T-cell (primary cell): ENCODE measurements at regions not wholly inside any gene's neighbourhood (a gene's known extent, or its start where the extent isn't known, plus 50 kb on each side); places are given as distances from the start of the nearest gene placed in this dataset.

ENCODE experiments used
- ATAC-seq, 4 experiments: fragments of 200-7000 bp in 3 of 4; fragments of 150-1000 bp in 1 of 4; cut with Tn5 transposase; replicated peaks in 1 of 4; 1 replicate in 3 of 4; 2 replicates in 1 of 4; pipeline ENCODE4 v1.10.0; 2021; ENCODE audit warnings: moderate library complexity in 3 of 4, mild to moderate bottlenecking in 2 of 4, moderate number of reproducible peaks in 1 of 4
- CTCF ChIA-PET, 2 donors: fragments of 300-600 bp; sonication (Branson Sonifier 250); formaldehyde crosslinking; loops; one replicate each; lab custom pipeline; 2022; ENCODE audit warnings: antibody characterized with exemption in 2 of 2; lab: Charles Lee
- POLR2A ChIA-PET, 2 donors: fragments of 300-600 bp; sonication (Branson Sonifier 250); formaldehyde crosslinking; loops; one replicate each; lab custom pipeline; 2022; ENCODE audit warnings: antibody characterized with exemption in 2 of 2; lab: Charles Lee
- DNase-seq, 35 experiments: peaks; one replicate each; pipeline versions ENCODE4 v3.0.0 to v3.0.0-alpha.2; 2013 to 2023
- H3K27ac ChIP-seq: one replicate; pipeline ENCODE4 v1.5.1; 2013; ENCODE audit warnings: low read length
- H3K27me3 ChIP-seq, 2 experiments: replicated peaks in 1 of 2; 1 replicate in 1 of 2; 2 replicates in 1 of 2; pipeline versions ENCODE4 v1.6.1 to v1.7.0; 2013; ENCODE audit warnings: low read length in 1 of 2, mixed read lengths in 1 of 2; ENCODE audit not compliant: control insufficient read depth in 2 of 2, insufficient read depth in 2 of 2; ENCODE audit errors: extremely low read depth in 1 of 2
- H3K36me3 ChIP-seq, 2 donors: 1 replicate in 1 of 2; 2 replicates in 1 of 2; pipeline versions ENCODE4 v1.6.1 to v1.7.0; 2013; ENCODE audit warnings: low read length in 1 of 2; ENCODE audit not compliant: control insufficient read depth in 2 of 2, insufficient read depth in 1 of 2; ENCODE audit errors: extremely low read depth in 1 of 2
- H3K4me1 ChIP-seq, 2 experiments: 1 replicate in 1 of 2; 2 replicates in 1 of 2; pipeline versions ENCODE4 v1.6.1 to v1.7.0; 2013; ENCODE audit warnings: low read length in 2 of 2, mixed read lengths in 1 of 2; ENCODE audit not compliant: insufficient read depth in 2 of 2, control insufficient read depth in 1 of 2; ENCODE audit errors: extremely low read depth in 1 of 2
- H3K4me3 ChIP-seq, 2 donors: 1 replicate in 1 of 2; 2 replicates in 1 of 2; pipeline versions ENCODE4 v1.5.1 to v1.7.0; 2013; ENCODE audit warnings: mild to moderate bottlenecking in 2 of 2, low read length in 1 of 2, moderate library complexity in 1 of 2; ENCODE audit not compliant: control insufficient read depth in 1 of 2; ENCODE audit errors: extremely low read depth in 1 of 2
- H3K9me3 ChIP-seq: 2 replicates; pipeline ENCODE4 v1.7.0; 2013
- H3K27ac Mint-ChIP-seq, 2 donors: one replicate each; pipeline ENCODE4 v1.8.0; 2020 to 2021; ENCODE audit warnings: mild to moderate bottlenecking in 2 of 2, mixed read lengths in 2 of 2
- H3K27me3 Mint-ChIP-seq, 2 donors: one replicate each; pipeline ENCODE4 v1.8.0; 2021 to 2022; ENCODE audit warnings: mixed read lengths in 2 of 2
- H3K36me3 Mint-ChIP-seq: one replicate; pipeline ENCODE4 v1.8.0; 2021; ENCODE audit warnings: mixed read lengths
- H3K4me1 Mint-ChIP-seq, 3 donors: one replicate each; pipeline ENCODE4 v1.8.0; 2020 to 2022; ENCODE audit warnings: mixed read lengths in 3 of 3, mild to moderate bottlenecking in 1 of 3
- H3K4me3 Mint-ChIP-seq, 3 donors: one replicate each; pipeline ENCODE4 v1.8.0; 2020 to 2022; ENCODE audit warnings: mild to moderate bottlenecking in 3 of 3, mixed read lengths in 3 of 3, moderate library complexity in 3 of 3
- H3K9me3 Mint-ChIP-seq, 3 donors: one replicate each; pipeline ENCODE4 v1.8.0; 2020 to 2022; ENCODE audit warnings: mixed read lengths in 3 of 3
- WGBS: methylation state at CpG from one replicate; pipeline ENCODE4 v1.1.5; 2013; ENCODE audit warnings: missing lambda C conversion rate; ENCODE audit not compliant: insufficient coverage; 5-methylcytosine and 5-hydroxymethylcytosine counted together

- Mint-ChIP-seq H3K4me3 (no peak overlapping the region), H3K4me1 (no peaks in the 10 kb centered on the region), H3K36me3 (no peaks in the 10 kb centered on the region), H3K27ac (no peak overlapping the region), H3K27me3 (peaks cover 21 to 29% of the 10 kb centered on the region in 2 donors), H3K9me3 (no peaks in the 10 kb centered on the region)
- DNase-seq (no peak), ATAC-seq (no peak)
- no peak overlapping the region for H3K27ac ChIP-seq
- ChIA-PET POLR2A (no interaction called here), CTCF (no interaction called here)
- H3K4me3 ChIP-seq = no peak overlapping the region
- WGBS = 91% methylated on average over 6 of the region's 13 CpGs
- H3K36me3 ChIP-seq = no peaks in the 10 kb centered on the region
- H3K27me3 ChIP-seq = peaks cover 0 to 51% of the 10 kb centered on the region in 2 experiments
- no peaks in the 10 kb centered on the region for H3K4me1 ChIP-seq
- H3K9me3 ChIP-seq = no peaks in the 10 kb centered on the region
These were observed 62.6 kb upstream of the SIRPA start for GRCh38 chr20:1832634-1833033.

- Mint-ChIP-seq H3K27ac (no peak overlapping the region), H3K4me3 (no peak overlapping the region), H3K27me3 (peaks cover 20 to 27% of the 10 kb centered on the region in 2 donors), H3K4me1 (no peaks in the 10 kb centered on the region), H3K36me3 (no peaks in the 10 kb centered on the region), H3K9me3 (no peaks in the 10 kb centered on the region)
- ChIA-PET CTCF (no interaction called here), POLR2A (no interaction called here)
- Histone ChIP-seq H3K36me3 (no peaks in the 10 kb centered on the region), H3K4me1 (no peaks in the 10 kb centered on the region), H3K9me3 (no peaks in the 10 kb centered on the region), H3K27me3 (peaks cover 0 to 43% of the 10 kb centered on the region in 2 experiments), H3K4me3 (no peak overlapping the region), H3K27ac (no peak overlapping the region)
- no peak for DNase-seq
- ATAC-seq = no peak
- 69% methylated on average over 8 of the region's 8 CpGs for WGBS
These were observed 63.6 kb upstream of the SIRPA start for GRCh38 chr20:1831606-1832005.

DNA sequence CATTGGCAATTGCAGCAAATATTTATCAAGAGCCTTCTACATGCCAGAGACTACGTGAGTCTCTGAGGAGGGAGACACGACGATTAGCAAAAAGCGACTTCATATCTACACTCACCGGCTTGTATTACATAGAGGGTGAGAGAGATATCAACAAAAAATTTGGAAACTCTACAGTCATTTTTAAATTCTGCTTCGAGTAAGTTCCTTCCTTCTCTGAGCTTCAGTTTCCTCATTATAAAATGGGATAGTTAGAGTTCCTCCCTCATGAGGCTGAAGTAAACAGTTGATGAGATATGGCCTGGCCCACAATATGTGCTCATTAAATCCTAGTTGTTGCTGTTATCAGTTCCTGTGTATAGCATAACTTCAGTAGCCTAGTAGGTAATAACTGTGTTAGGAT is 64.1 kb upstream of the SIRPA start:
- Mint-ChIP-seq H3K36me3 (no peaks in the 10 kb centered on the region), H3K27ac (no peak overlapping the region), H3K27me3 (peaks cover 15 to 26% of the 10 kb centered on the region in 2 donors), H3K4me1 (no peaks in the 10 kb centered on the region), H3K4me3 (no peak overlapping the region), H3K9me3 (no peaks in the 10 kb centered on the region)
- ChIA-PET POLR2A (no interaction called here), CTCF (no interaction called here)
- H3K9me3 ChIP-seq = no peaks in the 10 kb centered on the region
- no peak overlapping the region for H3K27ac ChIP-seq
- WGBS = no CpG with 5 or more reads among the region's 6 CpGs
- DNase-seq (no peak), ATAC-seq (no peak)
- no peaks in the 10 kb centered on the region for H3K4me1 ChIP-seq
- H3K27me3 ChIP-seq = peaks cover 0 to 43% of the 10 kb centered on the region in 2 experiments
- H3K4me3 ChIP-seq = no peak overlapping the region
- H3K36me3 ChIP-seq = no peaks in the 10 kb centered on the region

GRCh38 chr20:1830240-1830639 is 65.0 kb upstream of the SIRPA start:
- Mint-ChIP-seq H3K36me3 (no peaks in the 10 kb centered on the region), H3K27me3 (peaks cover 15 to 26% of the 10 kb centered on the region in 2 donors), H3K4me3 (no peak overlapping the region), H3K4me1 (no peaks in the 10 kb centered on the region), H3K27ac (no peak overlapping the region), H3K9me3 (no peaks in the 10 kb centered on the region)
- whole genome bisulfite sequencing = 81% methylated on average over 7 of the region's 7 CpGs
- Histone ChIP-seq H3K9me3 (no peaks in the 10 kb centered on the region), H3K4me3 (no peak overlapping the region), H3K36me3 (no peaks in the 10 kb centered on the region), H3K27me3 (peaks cover 0 to 36% of the 10 kb centered on the region in 2 experiments), H3K27ac (no peak overlapping the region), H3K4me1 (no peaks in the 10 kb centered on the region)
- ChIA-PET POLR2A (no interaction called here), CTCF (no interaction called here)
- ATAC-seq (no peak), DNase-seq (no peak)

DNA sequence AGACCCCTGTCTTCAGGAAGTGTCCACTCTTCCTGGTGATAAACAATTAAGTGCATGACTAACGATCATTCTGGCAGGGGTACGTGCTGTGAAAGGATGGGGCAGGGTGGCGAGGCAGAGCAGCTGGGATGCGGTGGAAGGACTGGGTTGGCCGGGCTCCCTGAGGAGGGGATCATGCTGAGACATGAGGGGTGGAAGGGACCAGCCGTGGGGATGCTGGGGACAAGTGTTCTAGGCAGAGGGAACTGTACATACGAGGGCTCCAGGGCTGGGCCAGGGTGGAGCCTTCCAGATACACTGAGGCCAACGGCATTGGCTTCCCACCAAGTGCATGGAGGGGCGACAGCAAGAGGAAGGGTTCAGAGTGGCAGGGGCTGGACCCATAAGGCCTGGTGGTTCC is 65.7 kb upstream of the SIRPA start:
- H3K4me1 ChIP-seq = no peaks in the 10 kb centered on the region
- ChIA-PET CTCF (no interaction called here), POLR2A (no interaction called here)
- no peaks in the 10 kb centered on the region for H3K9me3 ChIP-seq
- no peak overlapping the region for H3K4me3 ChIP-seq
- peaks cover 0 to 38% of the 10 kb centered on the region in 2 experiments for H3K27me3 ChIP-seq
- no peaks in the 10 kb centered on the region for H3K36me3 ChIP-seq
- H3K27me3 Mint-ChIP-seq = peaks cover 15 to 27% of the 10 kb centered on the region in 2 donors
- H3K9me3 Mint-ChIP-seq = no peaks in the 10 kb centered on the region
- 81% methylated on average over 7 of the region's 9 CpGs for WGBS
- ATAC-seq (no peak), DNase-seq (no peak)
- no peak overlapping the region for H3K27ac Mint-ChIP-seq
- H3K4me3 Mint-ChIP-seq = no peak overlapping the region
- H3K36me3 Mint-ChIP-seq = no peaks in the 10 kb centered on the region
- H3K27ac ChIP-seq = no peak overlapping the region
- no peaks in the 10 kb centered on the region for H3K4me1 Mint-ChIP-seq

- Histone ChIP-seq H3K36me3 (no peaks in the 10 kb centered on the region), H3K27ac (no peak overlapping the region), H3K4me3 (no peak overlapping the region), H3K9me3 (no peaks in the 10 kb centered on the region), H3K27me3 (peaks cover 0 to 38% of the 10 kb centered on the region in 2 experiments), H3K4me1 (no peaks in the 10 kb centered on the region)
- WGBS = 57% methylated on average over 1 of the region's 1 CpG
- Mint-ChIP-seq H3K9me3 (peaks cover 0 to 8% (median 7%) of the 10 kb centered on the region in 3 donors), H3K27ac (no peak overlapping the region), H3K36me3 (no peaks in the 10 kb centered on the region), H3K4me3 (no peak overlapping the region), H3K27me3 (peaks cover 15 to 27% of the 10 kb centered on the region in 2 donors), H3K4me1 (no peaks in the 10 kb centered on the region)
- ChIA-PET CTCF (no interaction called here), POLR2A (no interaction called here)
- DNase-seq = no peak
- no peak for ATAC-seq
These were observed 66.4 kb upstream of the SIRPA start for GRCh38 chr20:1828786-1829131.
